Dedifferentiated amniotic fluid mesenchymal stem cell (primary cell): ENCODE measurements at regions not wholly inside any gene's neighbourhood (a gene's known extent, or its start where the extent isn't known, plus 50 kb on each side); places are given as distances from the start of the nearest gene placed in this dataset.
"Not testable (repeated sequence)": the region's sequence is repeated elsewhere in the genome, so short reads cannot be mapped to it uniquely, and the experiment has no call there.

Experiments
- DNase-seq: peaks from one replicate; pipeline ENCODE4 v3.0.0-alpha.2; 2016; ENCODE audit errors: extremely low spot score

GRCh38 chr7:80082213-80082612 lies 52.4 kb upstream of the GNAI1 start:
- no peak for DNase-seq

GRCh38 chr7:80078886-80079285 lies 55.7 kb upstream of the GNAI1 start:
- no peak for DNase-seq

GRCh38 chr7:80078159-80078731 lies 56.4 kb upstream of the GNAI1 start:
- DNase-seq: no peak

- DNase-seq: no peak
These were observed 64.2 kb upstream of the GNAI1 start for GRCh38 chr7:80070391-80070790.

- DNase-seq: no peak
These were observed 68.0 kb upstream of the GNAI1 start for GRCh38 chr7:80066639-80067038.

GRCh38 chr7:80063834-80064233 lies 70.8 kb upstream of the GNAI1 start:
- no peak for DNase-seq

- DNase-seq: peak; percentile 86
These were observed 74.3 kb upstream of the GNAI1 start for GRCh38 chr7:80060218-80060806.

GRCh38 chr7:80057488-80057887 lies 77.1 kb upstream of the GNAI1 start:
- no peak for DNase-seq

- DNase-seq: peak; percentile 73
These were observed 80.3 kb upstream of the GNAI1 start for GRCh38 chr7:80054356-80054755.

- DNase-seq: no peak
These were observed 81.5 kb upstream of the GNAI1 start for GRCh38 chr7:80053124-80053523.

GRCh38 chr7:80047856-80048459 lies 86.7 kb upstream of the GNAI1 start:
- DNase-seq: no peak

- DNase-seq: no peak
These were observed 87.6 kb upstream of the GNAI1 start for GRCh38 chr7:80047032-80047431.

GRCh38 chr7:80044796-80045195 lies 89.8 kb upstream of the GNAI1 start:
- DNase-seq: no peak

- no peak for DNase-seq
These were observed 93.9 kb upstream of the GNAI1 start for GRCh38 chr7:80040752-80041151.

- DNase-seq: no peak
These were observed 94.3 kb upstream of the GNAI1 start for GRCh38 chr7:80040335-80040734.

- DNase-seq: no peak
These were observed 95.3 kb upstream of the GNAI1 start for GRCh38 chr7:80039251-80039884.

GRCh38 chr7:80037689-80038088 lies 96.9 kb upstream of the GNAI1 start:
- no peak for DNase-seq

- no peak for DNase-seq
These were observed 98.5 kb upstream of the GNAI1 start for GRCh38 chr7:80036107-80036506.

GRCh38 chr7:80028717-80029116 lies 105.9 kb upstream of the GNAI1 start:
- DNase-seq: no peak

GRCh38 chr7:80027611-80028173 lies 106.9 kb upstream of the GNAI1 start:
- DNase-seq: no peak

- DNase-seq: no peak
These were observed 107.9 kb upstream of the GNAI1 start for GRCh38 chr7:80026766-80027165.

- DNase-seq: not testable (repeated sequence)
These were observed 114.4 kb upstream of the GNAI1 start for GRCh38 chr7:80020277-80020676.

GRCh38 chr7:80019809-80020207 lies 114.8 kb upstream of the GNAI1 start:
- not testable (repeated sequence) for DNase-seq
